ENCODE measurements at regions not wholly inside any gene's neighbourhood (a gene's known extent, or its start where the extent isn't known, plus 50 kb on each side); places are given as distances from the start of the nearest gene placed in this dataset.
A peak's percentile ranks its signal among the peaks of the same experiment; 100 is the strongest.
"Not testable (repeated sequence)": the region's sequence is repeated elsewhere in the genome, so short reads cannot be mapped to it uniquely, and the experiment has no call there.

DNA sequence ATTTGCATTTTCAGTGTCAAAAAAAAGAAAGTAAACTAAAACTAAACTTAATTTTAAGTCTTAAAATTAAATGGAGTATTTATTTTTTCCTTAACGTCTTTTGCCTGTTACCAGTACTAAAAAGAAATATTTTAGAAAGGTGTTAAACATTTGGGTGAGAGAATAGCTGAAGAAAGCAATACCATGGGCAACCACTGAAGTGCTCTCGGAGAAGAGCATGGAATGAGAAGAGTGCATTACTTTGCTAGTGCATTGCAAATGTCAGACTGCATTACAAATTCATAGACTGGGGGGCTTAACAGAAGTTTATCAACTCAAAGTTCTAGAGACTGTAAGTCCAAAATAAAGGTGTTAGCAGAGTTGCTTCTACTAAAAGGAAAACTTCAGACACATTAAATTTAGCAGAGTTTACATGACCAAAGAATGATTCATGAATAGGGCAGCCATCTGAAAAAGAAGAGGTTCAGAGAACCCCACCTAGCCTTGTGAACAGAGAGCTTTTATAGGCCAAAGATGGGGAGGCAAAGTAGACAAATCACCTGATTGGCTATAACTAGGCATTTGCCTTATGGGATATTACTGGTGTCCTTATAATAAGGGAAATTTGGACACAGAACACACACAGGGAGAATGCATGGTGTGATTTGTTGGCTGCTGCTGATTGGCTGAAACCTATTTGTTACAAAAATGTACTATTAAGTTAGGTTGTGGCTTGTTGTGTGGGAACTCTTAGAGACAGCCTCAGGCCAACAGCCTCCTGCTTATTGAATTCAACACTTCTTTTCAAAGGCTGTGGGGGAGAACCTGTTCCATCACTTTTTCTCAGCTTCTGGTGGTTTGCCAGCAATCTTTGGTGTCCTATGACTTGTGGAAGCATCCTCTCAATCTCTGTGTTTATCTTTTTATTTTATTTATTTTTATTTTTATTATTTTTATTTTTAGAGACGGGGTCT, 106.7 kb upstream of the RREB1 start:
- DNase-seq (ENCODE audit: low read depth, low spot score), result no peak

- DNase-seq (ENCODE audit: low read depth, low spot score), result no peak
Measured at GRCh38 chr6:7003041-7003440, 104.7 kb upstream of the RREB1 start.

DNA sequence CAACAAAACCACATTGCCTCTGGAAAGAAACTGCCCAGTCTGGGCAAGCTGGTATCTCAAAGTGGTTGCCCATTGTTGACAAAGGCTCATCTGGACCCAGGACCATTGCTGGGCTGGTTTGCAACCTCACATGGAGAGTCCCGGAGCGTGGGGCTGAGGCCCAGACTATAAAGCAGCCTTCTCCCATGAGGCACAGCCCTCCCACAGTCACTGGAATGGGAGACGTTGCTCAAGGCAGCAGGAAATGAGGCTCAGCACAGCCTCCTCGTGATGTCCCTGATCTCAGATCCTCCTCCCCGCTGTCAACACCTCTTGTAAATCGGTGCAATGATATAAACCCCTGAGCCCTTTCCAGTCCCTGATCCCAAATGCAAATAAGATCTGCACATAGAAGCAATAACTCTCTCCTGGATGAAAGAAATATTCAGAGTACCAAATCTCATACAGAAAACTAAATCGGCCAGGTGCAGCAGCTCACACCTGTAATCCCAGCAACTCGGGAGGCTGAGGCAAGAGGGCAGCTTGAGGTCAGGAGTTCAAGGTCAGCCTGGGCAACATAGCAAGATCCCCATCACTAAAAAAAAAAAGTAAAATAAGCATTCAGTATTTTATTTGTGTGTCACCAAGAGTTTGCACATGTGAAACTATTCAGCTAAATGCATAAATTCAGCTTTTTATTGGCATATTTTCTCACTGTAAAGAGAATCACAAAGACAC, 103.0 kb upstream of the RREB1 start:
- DNase-seq (ENCODE audit: low read depth, low spot score), result no peak

- no peak for DNase-seq (ENCODE audit: low read depth, low spot score)
Measured at GRCh38 chr6:7006515-7007191, 101.1 kb upstream of the RREB1 start.

DNA sequence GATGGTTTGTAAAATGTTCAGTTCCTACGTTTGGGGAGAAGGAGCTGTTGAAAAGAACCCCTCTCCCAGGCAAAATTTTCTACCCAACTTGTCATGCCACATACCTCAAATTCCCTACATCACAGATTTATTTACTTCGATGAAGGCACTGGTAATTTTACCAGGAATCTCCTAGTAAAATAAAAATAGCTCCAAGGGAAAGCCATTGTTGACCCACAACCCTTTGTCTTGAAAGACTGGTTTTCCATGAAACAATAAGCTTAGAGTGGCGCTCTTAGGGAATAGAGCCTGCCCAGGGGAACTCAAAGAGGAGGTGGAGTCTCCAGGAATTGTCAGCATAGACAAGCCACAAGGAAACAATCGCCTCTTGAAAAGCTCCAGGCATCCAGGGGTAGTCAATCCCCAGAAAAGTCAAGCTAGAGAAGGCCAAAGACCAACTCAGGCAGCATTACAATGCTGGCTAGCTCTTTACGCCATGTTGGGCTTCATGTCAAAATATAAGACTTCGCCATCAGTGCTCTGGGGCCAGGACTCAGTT, 99.2 kb upstream of the RREB1 start:
- DNase-seq (ENCODE audit: low read depth, low spot score), result peak; percentile 89

DNA sequence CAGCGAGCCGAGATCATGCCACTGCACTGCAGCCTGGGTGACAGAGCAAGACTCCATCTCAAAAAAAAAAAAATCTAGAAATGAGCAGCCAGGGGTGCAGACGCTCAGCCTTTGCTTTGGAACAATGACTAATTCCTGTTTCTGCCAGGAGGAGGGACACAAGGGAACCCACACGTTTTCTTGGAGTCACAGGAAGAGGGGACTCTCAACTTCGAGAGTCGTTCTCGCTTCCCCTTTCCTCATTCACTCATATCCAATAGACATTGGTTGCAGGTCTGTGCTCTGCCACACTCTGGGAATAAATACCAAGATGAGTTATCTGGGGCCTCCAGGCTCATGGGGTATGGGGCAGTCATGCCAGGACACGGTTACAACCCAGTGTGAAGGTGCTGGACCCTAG, 91.5 kb upstream of the RREB1 start:
- no peak for DNase-seq (ENCODE audit: low read depth, low spot score)

- DNase-seq (ENCODE audit: low read depth, low spot score), result no peak
Measured at GRCh38 chr6:7021301-7021700, 86.5 kb upstream of the RREB1 start.

- DNase-seq (ENCODE audit: low read depth, low spot score), result no peak
Measured at GRCh38 chr6:7025861-7026260, 81.9 kb upstream of the RREB1 start.

GRCh38 chr6:7028963-7029362, 78.8 kb upstream of the RREB1 start:
- DNase-seq (ENCODE audit: low read depth, low spot score), result not testable (repeated sequence)

- DNase-seq (ENCODE audit: low read depth, low spot score), result not testable (repeated sequence)
Measured at GRCh38 chr6:7030968-7031367, 76.8 kb upstream of the RREB1 start.

GRCh38 chr6:7033202-7033601, 74.6 kb upstream of the RREB1 start:
- DNase-seq (ENCODE audit: low read depth, low spot score), result no peak

DNA sequence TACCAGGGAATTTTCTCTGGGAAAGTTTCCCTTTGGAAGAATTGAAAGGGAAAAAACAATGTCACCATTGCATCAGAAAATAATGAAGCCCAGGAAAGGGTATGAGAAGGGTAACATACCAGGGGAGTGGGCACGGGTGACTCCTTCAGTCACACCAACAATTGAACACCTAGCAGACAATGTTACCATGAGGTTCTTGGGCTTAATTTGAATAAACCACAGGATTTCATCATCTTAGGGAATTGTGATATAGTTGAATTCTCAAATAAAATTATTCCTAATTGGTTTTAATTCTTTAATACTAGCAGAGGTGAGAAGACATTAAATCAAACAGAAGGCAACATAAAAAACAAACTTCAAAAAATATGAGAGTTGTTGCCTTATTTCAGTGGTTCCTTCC, 73.7 kb upstream of the RREB1 start:
- DNase-seq (ENCODE audit: low read depth, low spot score), result no peak

GRCh38 chr6:7035837-7036249, 71.9 kb upstream of the RREB1 start:
- no peak for DNase-seq (ENCODE audit: low read depth, low spot score)

GRCh38 chr6:7041511-7042026, 66.2 kb upstream of the RREB1 start:
- DNase-seq (ENCODE audit: low read depth, low spot score), result peak; percentile 59

DNA sequence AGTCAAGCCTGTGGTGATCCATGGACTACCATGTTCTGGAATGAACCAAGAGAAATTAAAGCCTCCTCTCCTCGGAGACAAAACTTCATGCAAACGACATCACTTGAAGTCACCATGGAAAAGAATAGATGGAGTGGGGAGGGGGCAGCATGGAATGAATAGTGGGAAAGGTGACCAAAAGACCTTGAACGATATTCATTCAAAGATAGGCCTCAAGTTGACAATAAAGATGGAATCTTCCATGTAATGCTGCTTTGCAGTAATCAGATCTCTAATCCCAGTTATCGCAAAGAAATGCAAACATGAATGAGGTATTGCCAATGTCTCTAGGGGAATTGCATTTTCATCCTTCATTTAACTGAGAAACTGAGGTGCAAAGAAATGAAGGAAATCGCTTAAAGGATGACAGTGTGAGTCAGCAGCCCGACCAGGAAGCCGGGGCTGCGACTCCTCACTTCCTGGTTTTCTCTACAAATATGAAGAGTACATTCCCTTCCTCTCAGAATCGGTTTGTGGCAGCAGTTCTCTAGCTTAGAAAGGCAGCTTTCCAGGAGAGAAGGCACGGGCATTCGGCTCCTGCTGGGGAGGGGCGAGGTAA, 65.6 kb upstream of the RREB1 start:
- DNase-seq (ENCODE audit: low read depth, low spot score), result no peak

DNA sequence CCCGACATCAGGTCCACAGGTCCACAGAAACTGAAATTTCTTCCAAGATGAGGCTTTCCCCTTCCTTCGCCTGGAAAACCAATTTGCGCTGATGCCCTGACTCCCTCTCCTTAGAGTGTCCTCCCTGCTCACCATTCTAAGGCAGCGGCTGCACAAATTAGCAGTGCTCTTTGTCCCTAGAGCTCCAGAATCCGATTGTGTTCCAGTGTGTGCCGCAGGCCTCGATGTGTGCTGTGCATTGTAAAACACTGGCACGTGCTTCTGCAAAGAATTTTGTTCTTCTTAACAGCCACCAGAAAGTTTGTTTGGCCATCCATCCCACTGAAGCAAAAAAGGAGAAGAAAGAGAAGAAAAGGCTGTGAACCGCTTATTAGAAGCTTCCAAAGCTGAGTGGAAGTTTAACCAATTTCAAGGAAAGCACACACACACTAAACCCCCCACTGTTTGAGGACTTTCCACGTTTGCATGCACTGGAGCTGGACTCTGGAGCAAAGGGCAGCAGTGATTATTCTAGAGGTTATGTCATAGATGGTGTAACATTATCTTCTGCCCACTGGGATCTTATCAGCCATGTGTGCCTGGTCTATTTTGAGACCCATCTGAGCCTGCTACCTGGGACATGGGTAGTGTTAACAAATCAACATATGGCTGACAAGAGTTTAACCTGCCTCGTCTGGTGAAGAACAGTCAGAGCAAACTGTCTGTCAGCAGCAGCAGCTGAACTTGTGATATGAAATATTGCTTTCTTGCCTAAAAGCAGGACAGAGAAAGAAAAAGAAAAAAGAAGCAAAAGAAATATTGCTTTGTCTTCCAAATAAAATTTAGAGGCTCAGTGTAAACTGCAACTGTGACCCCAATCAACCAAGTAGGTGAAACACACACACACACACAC, 64.9 kb upstream of the RREB1 start:
- peak; percentile 37 for DNase-seq (ENCODE audit: low read depth, low spot score)

GRCh38 chr6:7045331-7045730, 62.4 kb upstream of the RREB1 start:
- no peak for DNase-seq (ENCODE audit: low read depth, low spot score)

DNA sequence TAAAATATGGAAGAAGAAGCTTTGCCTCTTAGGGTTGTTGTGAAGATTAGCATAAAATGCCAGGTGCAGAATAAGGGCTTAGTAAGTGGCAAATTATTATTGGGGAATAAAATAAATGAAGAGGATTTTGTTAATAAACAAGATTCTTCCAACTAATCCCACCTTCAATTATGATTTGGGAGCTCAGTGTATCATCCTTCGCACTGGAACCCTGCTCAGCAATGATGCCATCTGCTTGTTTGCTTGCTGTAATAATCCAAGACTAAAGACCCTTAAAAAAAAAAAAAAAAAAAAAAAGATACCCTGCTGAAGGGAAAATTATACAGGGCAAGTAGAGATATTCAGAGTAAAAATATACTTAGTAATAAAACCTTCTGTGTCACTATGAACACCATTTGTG, 62.0 kb upstream of the RREB1 start:
- no peak for DNase-seq (ENCODE audit: low read depth, low spot score)

DNA sequence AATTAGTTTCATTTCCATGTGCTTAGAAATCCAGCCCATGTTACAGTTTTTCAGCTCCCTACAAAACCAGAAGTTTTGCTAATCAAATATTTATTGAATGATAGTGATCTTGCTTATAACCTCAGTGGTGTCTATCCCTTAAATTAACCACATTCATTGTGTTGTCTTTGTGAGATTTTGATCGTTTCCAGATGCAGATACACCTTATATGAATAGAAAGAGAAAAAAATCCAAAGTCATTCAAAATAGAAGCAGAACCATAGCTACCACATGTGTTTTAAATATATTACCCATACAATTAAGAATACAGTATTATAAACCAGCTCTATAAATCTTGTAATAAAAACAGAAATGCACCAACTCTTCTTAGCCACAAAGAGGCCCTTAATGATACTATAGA, 60.6 kb upstream of the RREB1 start:
- no peak for DNase-seq (ENCODE audit: low read depth, low spot score)

DNA sequence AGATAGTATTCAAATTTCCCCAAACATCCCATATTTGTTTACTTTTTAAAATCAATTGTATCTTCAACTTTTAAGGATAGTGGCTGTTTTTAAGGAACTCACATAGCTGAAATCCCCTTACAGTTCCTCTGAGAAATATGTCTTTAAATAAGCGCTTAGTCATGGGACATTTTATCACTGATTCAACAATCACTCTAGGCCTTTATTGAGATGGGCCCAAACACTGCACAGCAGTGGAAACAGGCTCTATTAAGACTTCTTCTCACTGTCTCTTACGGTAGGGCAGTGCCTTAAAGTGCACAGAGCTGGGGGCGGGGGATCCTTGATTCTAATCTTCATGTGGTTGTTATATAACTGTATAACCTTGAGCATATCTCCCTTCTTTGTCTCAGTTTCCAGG, 59.8 kb upstream of the RREB1 start:
- no peak for DNase-seq (ENCODE audit: low read depth, low spot score)
